CD4-positive, alpha-beta T cell treated with Interleukin-15 for 1 hour (primary cell): ENCODE measurements at regions not wholly inside any gene's neighbourhood (a gene's known extent, or its start where the extent isn't known, plus 50 kb on each side); places are given as distances from the start of the nearest gene placed in this dataset.

Experiments
- DNase-seq: peaks from one replicate; pipeline ENCODE4 v3.0.0-alpha.2; 2020

GRCh38 chr15:31151301-31152233 lies 50.0 kb upstream of the TRPM1 start:
- DNase-seq = no peak

DNA sequence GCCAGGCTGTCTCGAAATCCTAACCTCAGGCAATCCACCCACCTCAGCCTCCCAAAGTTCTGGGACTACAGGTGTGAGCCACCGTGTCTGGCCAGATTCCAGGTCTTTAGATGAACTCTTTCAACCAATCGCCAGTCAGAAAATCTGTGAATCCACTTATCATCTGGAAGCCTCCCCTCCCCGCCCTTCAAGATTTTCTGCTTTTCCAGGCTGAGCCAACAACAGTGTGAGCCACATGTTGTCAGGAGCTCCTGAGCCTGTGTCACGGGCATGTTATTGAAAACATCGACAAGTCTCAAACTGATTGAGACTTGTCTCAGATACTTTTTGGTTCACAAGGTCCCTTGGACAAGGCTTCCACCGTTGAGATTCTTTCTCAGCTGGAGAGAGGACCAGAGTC lies 52.0 kb upstream of the TRPM1 start:
- DNase-seq = no peak

- no peak for DNase-seq
These were observed 53.6 kb upstream of the TRPM1 start for GRCh38 chr15:31155151-31155550.

DNA sequence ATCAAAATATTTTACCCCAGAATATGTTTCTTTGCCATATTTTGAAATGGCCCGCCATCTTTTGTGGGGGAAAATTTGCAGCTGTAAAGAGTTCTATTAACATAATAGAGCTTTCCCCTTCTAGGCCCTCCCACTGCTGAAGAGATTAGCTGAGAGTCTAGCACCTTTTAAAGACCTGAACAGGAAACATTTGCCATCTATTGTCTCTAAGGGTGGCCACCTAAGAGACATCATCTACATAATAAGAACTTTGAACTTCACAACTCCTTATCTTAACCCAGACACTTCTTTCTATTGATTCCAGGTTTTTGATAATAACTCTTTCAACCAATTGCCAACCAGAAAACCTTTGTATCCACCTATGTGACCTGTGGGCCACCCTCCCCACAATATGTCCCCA lies 54.7 kb upstream of the TRPM1 start:
- no peak for DNase-seq

DNA sequence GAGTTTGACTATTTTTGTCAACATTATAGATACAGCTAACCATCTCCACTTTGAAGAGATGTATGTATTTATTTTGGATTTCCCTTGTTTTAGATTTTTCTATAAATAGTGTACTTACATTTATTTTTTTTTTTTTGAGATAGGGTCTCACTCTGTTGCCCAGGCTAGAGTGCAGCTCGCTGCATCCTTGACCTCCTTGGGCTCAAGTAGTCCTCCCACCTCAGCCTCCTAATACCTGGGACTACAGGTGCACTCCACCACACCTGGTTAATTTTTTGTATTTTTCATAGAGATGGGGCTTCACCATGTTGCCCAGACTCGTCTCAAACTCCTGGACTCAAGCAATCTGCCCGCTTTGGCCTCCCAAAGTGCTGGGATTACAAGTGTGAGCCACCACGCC lies 55.3 kb upstream of the TRPM1 start:
- DNase-seq = no peak

DNA sequence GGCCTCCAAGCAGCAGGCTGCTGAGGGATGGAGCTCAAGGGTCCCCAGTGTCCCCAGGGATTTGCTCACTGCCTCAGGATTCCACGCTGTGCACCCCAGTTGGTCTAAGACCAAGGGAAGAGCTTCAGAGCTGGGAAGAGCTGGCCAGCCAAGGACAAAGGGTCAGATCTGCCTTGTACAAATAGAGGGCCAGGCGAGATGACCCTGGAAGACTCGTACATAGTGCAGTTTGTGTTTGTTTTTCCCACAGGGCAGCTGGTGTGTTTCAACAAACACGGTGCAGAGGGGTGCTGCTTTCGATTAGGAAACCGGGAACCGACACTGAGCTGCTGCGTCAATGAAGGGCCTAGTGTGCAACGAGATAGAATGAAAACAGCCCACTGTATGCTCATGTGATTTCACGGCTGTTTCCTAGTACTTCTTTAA lies 56.1 kb upstream of the TRPM1 start:
- no peak for DNase-seq

DNA sequence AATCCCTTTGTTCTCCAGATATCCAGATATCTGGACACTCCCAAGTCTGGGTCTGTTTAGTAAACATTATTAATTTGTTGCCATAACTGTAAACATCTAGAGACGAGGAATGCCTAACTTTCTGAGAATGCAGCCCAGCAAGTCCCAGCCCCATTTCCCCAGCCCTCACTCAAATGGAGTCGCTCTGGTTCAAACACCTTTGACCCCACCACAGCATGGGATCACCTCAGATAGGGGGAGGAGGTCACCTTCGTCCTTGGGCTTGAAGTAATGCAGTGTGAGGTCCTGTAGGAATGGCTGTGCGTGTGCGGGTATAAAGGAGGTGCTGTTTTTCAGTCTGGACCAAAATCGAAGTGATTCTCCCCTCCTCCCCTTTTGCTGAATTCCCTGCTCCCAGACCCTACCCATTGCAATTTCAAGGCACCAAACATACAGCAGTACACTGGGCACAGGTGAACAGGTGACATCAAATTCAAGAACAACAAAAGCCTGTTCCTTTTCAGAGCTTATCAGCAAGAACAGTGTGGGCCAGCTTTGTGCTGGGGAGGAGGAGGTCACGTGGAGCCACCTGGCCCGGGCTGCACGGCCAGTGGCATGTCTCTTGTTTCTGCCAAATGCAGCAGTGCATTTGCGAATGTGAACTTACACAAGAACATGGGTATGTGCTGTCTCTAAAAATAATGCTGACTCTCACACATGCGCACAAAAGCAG lies 57.5 kb upstream of the TRPM1 start:
- no peak for DNase-seq

DNA sequence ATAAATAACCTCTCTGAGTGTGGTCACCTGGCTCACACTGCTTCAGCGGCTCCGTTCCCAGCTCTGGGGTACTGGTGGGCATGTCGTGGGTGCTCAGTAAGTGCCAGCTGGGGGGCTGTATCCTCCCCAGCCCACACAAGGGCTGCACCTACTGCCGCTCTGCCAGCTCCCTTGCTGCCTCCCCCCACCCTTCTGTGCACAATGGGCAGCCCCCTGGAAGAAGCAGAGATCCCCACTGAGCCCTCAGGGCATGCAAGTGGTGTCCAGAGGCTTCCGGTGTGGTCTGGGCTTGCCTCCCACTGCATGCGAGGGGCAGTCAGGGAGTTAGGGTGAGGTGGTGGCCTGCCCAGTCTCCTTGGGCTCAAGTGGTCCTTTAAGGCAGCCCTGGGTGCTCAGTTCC lies 58.3 kb upstream of the TRPM1 start:
- no peak for DNase-seq

DNA sequence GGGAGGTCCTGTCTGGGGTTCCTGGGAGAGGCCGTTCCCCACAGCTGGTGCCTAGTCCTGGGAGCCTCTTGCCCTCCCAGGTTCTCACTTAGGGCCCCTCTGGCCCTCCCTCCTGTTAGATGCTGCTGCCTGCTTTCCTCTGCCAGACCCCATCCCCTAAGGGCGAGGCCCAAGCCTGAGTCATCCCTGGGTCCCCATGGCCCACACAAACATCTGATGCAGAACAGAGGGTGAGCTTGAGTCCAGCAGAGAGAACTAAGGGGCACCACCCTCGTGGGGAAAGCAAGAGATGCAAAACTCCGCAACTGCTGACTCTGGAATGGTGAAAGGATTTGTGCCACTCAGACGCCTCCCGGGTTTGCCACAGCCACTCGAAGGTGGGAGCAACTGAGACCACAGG lies 58.8 kb upstream of the TRPM1 start:
- DNase-seq = no peak

DNA sequence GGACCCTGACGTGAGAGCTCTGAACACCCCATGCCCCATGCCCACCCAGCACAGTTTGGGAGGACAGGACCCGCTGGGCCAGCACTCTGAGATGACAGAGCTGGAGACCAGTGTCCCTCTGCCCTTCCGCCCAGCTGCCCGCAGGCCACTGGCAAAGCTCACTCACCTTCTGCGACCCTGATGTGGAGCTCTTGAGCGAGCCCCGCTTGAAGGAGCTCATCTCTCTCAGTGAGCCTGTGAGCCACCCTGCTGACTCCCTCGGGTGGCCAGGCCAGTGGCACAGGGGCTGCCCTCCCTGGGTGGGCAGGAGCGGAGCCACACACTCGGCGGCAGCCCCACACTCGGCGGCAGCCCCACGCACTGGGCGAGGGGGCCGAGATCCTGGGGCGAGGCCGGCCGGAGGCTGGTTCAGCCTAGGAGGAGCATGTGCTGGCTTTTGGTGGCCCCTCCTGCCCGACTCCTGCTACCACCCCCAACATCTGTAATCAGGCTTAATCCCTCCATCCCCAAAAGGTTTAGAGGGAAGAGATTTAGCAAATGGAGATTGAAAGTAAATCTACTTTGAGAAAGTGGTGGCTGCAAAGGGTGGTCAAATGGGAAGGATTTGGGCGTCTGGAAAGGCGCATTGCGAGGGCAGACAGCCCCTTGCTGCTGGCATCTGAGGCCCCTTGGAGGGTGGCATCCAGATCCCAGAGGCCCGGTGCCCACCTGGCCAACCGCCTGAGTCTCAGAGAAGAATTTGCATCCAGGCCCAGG lies 59.4 kb upstream of the TRPM1 start:
- DNase-seq = no peak

DNA sequence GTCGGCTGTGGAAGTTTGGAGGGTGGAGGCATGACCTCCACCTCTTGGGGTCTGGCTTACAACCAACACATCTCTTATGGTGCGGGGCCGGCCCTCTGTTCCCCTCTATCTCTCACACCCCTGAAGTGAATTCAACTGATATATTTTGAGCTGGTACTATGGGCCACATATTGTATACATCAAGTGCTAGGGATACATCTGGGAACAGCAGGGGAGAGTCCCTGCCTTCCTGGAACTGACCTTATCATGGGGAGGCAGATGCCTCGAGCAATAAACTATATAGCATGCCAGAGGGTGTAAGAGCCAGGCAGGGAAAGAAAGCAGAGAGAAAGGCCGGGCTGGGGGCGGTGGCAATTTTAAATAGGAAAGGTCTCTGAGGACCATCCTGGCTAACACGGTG lies 60.4 kb upstream of the TRPM1 start:
- no peak for DNase-seq

- DNase-seq = no peak
These were observed 61.4 kb upstream of the TRPM1 start for GRCh38 chr15:31162721-31163510.

- no peak for DNase-seq
These were observed 62.4 kb upstream of the TRPM1 start for GRCh38 chr15:31163769-31164572.

GRCh38 chr15:31164573-31164912 lies 63.0 kb upstream of the TRPM1 start:
- DNase-seq = no peak

DNA sequence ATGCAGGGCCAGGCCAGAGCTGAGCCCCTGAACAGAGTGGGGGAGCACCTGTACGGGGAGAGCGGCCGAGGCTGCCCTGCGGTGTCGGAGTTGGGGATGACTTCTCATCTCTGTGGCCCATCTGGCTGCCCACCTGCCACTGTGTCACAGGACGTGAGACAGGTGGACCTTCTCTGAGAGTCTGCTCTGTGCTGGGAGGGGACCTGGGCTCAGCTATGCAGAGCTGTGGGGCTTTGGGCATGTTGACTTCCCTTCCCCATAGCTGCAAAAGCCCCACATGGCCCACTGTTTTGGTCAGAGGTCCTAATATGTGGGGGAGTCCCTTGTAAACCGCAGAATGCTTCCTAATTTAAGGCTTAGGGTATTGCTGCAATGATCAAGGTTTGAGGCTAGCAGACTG lies 68.0 kb upstream of the TRPM1 start:
- no peak for DNase-seq

DNA sequence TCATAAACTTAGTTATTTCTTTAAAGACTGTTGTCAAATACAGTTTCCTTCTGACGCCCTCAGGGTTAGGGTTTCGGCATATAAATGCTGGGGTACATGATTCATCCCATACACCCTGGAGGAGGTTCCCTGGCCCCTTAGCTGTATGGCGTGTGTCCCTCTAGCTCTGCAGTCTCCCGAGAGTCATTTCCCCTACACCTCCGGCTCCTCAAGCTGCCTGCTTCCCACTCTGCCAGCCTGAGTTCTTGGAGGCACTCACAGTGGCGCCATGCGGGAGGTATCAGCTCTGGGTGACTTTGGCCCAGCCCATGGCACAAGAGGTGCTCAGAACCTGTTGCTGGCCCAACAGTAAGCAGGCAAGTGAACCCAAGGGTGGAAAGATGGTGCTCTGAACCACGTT lies 70.2 kb upstream of the TRPM1 start:
- DNase-seq = no peak

- no peak for DNase-seq
These were observed 71.1 kb upstream of the TRPM1 start for GRCh38 chr15:31172606-31173005.

DNA sequence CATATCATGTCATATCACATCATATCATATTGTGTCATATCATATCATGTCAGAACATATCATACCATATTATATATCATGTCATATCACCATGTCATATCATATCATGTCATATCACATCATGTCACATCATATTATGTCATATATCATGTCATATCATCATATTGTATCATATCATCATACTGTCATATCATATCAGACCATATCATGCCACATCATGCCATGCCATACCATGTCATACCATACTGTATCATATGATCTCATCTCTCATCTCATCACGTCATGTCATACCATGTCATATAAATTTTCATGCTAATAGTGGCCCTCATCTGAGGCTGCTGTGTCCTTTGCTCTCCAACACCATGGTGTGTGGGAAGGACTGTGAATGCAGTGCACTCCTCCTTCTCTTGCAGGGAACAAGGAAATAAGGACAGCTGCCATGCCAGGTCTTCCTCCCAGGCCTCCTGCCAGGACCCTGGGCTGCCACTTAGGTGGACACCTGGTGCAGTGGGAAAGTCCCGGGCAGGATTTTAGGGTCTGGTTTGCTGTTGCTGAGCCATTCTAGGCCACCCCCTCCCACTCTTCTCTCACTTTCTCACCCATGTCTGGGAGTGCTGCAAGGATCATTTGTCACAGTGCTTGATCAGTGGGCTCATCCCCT lies 72.4 kb upstream of the TRPM1 start:
- no peak for DNase-seq

GRCh38 chr15:31175484-31175883 lies 74.0 kb upstream of the TRPM1 start:
- DNase-seq = no peak

- no peak for DNase-seq
These were observed 76.4 kb upstream of the TRPM1 start for GRCh38 chr15:31177951-31178350.

DNA sequence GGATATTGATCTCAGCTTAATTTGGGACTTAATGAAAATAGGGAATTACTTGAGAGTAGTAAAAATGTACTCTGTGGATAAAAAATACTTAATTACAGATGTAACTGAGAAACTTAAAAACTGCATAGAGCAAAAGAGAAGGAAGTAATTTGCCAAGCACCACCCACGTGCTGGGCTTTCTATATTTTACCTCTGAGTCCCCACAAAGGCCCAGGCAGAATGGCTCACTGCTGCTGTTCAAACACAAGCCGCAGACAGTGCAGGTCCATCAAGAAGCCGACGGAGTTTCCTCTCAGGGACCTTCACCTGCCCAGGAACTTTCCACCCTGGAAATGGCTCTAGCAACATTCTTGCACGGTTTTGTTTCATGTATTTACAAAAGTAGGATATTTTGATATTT lies 77.2 kb upstream of the TRPM1 start:
- DNase-seq = no peak
